GM21576 (cell line): ENCODE measurements at regions not wholly inside any gene's neighbourhood (a gene's known extent, or its start where the extent isn't known, plus 50 kb on each side); places are given as distances from the start of the nearest gene placed in this dataset.
"Not testable (repeated sequence)": the region's sequence is repeated elsewhere in the genome, so short reads cannot be mapped to it uniquely, and the experiment has no call there.

Experiments used
- ATAC-seq: cut with Tn5 transposase; IDR thresholded peaks from one replicate; pipeline ENCODE4 v1.9.1; 2021; ENCODE audit warnings: mild to moderate bottlenecking, moderate library complexity; ENCODE audit not compliant: unreplicated experiment

DNA sequence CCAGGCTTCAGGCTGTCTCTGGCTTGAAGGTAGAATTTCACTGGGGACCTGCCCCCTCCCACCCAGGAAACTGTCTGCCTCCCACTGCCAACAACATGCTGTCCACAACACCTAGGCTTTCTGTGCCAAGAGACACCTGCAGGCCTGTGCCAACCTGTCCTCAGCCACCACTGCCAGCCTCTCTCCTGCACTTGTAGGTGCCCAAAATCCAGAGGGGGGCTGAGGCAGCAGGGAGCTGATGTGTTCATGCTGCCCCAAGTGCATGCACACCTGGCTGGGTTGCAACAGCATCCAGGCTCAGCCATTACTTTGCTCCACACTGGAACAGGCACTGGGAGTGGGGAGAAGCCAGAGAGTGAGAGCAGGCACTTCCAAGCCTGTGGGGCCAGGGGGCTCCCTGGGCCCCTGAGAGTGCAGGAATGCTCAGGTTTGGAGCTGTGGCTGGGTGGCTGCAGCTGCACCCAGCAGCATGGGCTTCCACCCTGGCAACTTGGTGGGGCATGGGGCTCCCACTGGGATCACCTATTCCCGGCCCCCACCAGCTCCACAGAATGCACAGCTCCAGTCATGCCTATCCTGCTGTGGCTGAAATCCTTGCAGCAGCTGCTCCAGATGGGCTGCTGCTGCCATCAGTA is 218.1 kb upstream of the OBI1 start:
- no peak for ATAC-seq

DNA sequence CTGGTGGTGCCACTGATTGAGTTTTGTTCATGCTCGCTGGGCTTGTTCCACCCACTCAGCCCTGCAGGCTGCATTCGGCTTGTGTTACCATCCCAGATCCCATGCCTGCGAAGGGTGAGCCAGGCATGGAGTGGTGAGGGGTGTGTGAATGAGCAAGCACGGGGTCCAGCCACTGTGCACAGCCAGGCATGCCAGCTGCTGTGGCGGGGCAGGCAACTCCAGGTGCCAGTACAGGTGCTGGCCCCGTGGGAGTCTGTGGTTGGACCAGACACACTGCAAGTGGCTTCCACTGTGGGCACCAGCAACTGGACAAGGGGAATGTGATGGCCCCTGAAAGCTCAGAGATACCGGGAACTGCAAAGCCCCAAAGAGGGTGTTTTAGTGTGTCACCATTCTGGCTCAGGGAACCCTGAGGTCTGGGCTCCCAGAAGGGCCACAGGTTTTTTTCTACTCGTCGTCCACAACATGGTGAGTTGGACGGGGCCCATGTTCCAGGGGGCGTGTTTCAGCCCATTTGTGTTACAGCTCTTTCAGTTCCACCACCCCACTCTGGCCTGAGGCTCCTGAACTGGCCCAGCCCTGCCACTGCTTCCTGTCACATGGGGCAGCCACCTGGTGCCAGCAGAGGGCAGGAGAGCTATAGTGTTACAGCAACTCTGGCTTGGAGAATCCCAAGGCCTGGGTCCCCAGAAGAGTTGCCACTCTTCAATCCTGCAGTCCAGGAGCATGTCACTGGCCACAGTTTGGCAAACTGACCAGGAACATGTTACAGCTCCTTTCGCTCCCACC is 217.0 kb upstream of the OBI1 start:
- peak; percentile 91 for ATAC-seq

DNA sequence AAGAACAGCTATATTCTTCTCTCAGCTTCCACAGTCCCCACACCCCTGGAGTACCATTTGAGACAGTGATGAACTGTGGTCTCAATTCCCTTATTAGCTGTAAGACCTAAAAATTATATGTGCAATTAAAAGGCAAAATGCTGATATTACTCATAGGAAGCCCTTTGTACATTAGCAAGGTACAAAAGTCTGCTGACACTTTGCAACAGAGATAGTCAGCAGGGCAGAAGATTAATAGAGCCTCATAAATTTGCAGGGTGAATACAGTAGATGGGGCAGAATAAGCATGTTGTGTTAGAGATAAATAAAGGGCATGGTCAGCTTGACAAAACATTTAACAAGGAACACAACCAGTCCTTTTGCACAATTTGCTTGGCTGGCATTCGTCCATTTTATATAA is 210.0 kb upstream of the OBI1 start:
- ATAC-seq, result no peak

DNA sequence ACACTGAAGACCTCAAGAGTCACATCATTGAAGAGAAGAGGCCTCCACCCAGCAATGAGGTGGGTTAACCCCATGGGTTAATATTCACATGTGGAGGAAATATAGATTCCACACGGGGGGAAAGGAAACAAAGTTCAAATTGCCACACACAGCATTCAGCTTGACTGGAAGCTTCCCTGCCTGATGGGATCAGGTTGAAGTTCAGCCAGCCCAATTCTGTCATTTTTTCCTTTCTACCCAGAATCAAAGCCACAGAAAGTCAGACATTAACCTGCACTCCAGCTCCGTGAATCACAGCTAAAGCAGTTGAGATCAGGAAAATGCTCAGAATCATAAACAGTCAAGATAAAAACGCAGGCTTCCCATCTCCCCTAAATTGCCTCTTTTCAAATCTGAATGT is 208.7 kb upstream of the OBI1 start:
- no peak for ATAC-seq

DNA sequence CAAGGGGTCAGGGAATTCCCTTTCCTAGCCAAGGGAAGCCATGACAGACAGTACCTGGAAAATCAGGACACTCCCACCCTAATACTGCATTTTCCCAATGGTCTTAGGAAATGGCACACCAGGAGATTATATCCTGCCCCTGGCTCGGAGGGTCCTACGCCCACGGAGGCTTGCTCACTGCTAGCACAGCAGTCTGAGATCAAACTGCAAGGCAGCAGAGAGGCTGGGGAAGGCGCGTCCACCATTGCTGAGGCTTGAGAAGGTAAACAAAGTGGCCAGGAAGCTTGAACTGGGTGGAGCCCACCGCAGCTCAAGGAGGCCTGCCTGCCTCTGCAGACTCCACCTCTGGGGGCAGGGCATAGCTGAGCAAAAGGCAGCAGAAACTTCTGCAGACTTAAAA is 207.1 kb upstream of the OBI1 start:
- not testable (repeated sequence) for ATAC-seq

DNA sequence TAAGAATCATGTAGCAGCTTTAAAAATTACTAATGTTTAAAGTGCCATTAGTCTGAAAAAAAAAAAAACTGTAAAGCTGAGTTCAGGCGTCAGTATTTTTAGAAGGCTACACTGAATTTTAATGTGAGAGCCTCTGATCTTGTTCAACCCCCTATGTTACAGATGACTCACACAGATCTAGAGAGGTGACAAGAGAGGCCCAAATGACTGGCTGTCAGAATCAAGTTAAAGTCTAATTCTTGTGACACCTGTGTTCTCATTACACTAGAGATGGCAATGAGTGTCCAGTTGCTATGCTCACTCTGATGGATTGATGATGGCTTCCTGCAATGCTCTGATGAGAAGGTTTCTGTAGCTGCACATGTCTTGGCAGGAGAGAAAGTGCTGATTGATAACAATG is 203.5 kb upstream of the OBI1 start:
- ATAC-seq, result no peak

DNA sequence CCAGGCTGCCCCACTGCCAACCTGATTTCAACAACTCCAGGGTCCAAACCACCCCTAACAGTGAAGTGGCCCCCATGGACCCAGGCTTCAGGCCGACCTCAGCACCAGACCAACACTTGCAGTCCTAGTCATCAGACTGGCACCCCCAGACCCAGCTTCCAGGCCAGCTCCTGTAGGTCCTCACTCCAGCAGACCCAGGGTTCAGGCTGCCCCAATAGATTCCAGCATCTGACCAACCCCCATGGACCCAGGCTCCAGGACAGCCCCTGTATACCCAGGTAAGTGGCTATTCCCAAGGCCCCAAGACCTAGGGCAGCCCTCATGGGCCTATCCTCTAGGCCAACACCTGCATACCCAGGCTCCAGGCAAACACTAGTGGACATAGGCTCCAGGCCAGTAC is 193.8 kb upstream of the OBI1 start:
- ATAC-seq, result no peak

DNA sequence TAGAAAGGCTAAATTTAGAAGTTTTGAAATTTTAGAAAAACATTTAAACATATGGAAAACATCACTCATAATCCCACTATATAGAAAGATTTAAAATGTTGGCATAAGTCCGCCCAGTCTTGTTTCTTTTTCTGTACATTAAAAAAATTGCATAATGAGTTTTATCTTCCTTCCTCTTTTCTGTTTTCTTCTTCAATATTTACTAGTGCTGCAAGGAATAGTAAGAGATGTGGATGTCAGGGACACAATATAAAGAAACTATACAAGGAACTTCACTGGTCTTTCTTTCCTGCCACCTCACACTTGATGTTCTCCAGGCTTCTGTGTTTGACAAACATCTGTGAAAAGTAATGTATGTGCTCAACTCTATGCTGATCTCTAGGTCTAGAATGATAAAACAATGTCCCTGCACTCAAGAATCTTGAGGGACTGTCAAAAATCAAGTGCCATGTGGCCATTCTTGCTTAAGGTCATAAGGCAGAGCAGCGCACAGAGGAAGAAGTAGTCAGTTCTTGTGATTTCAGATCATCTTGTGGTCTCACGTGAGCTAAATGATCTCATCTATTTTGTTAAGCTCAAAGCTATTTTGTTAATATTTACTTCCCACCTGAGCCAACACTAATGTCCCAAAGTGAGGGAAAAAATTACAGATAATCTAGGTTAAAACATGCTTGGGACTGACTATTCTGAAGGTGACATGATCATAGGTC is 186.9 kb upstream of the OBI1 start:
- no peak for ATAC-seq

DNA sequence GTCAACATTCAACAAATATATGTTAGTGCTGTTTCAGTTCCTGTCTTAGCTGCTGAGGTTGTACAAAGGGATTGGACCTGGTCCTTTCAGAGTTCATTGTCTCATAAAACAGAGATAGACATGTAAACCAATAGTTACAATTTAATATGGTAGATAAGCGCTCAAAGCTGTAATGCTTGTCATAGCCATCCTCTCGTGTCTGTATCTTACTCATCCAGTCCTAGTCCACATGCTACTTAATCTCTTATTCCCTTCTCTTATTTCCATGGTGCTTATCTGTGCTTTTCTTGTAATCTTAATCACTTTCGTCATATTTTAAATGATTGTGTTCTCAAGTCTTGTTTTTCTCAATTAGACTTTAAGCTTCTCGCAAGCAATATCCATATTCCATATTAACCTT is 185.2 kb upstream of the OBI1 start:
- no peak for ATAC-seq

DNA sequence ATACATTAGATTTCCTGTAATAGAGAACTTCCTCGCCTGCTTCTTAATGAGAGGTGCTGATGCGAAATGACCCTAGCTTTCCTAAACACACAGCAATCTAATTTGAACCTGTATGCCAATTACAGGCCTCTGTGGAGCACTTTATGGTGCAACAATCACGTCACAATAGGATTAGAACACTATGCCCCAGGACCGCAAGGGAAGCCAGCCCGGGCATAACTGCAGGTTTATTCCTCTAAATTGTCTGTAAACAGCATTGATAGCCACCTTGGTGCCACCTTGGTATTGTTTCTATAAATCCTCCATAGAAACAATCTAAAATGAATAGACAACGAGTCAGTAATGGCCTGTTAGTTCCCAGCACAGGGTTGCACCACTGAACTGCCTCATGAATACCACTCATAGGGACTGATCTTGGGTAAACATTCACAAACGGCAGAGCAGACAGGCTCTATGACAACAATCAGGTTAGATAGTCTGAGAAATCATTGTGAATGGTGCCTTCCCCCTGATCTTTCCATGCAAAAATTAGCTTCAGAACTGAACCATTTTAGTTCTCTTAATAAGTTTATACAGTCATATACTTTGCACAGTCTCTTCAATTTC is 182.5 kb upstream of the OBI1 start:
- no peak for ATAC-seq

DNA sequence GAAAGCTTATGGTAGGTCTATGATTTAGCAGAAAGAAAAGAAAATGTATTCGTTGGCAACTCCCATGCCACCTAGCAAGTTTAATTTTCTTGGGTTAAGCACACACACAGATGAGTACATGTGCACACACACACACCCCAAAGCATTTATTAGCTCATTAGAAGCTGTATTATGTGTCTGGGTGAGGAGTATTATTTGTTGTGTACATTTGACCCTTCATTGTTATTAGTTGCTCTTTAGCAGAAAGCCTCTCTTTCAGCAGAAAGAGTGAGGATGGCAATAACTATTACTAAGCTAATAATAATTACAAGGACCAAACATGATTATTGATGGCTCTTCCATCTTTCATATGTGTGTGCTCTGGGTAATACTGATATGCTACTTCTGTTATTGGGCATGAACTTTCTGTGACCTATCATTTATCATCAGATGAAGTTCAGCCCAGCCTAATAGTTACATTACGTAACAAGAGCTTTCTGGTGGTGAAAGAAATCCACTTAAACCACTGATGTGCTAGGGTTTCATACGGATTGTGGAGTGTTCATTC is 177.4 kb upstream of the OBI1 start:
- ATAC-seq, result no peak

DNA sequence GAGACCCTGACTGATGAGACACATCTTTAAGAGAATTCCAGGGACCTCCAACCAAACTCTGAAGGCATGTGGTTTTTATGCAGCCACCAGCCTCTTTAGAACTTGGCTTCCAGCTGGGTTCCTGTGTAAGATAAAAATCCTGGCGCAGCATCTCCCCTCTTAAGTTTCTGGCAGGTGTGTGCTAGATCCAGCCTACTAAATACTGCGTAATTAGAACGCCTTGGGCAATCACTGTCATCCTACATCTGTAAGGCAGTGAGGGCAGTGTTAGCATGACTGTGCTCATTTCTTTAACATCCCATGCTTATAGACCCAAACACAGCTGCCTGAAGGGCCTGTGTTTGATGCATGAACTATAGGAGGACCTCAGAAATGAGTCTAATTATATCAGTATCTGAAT is 173.5 kb upstream of the OBI1 start:
- no peak for ATAC-seq

DNA sequence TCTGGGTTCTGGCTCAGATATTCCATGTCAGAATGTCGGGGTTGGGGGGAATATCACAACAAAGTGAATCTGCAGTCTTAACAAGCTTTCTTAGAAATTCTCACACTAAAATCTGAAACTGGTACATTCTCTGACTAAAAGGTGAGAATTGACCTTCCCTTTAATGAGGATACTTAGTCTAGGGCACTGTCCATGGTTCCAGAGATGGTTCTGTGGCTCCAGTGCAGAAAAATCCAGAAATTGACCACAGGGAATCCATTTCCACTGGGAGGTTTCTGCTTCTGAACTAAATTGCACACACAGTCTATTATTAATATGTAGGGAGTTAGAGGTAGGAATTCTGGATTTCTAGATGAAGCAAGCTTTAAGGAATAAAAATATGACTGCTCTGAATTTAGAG is 171.6 kb upstream of the OBI1 start:
- no peak for ATAC-seq

DNA sequence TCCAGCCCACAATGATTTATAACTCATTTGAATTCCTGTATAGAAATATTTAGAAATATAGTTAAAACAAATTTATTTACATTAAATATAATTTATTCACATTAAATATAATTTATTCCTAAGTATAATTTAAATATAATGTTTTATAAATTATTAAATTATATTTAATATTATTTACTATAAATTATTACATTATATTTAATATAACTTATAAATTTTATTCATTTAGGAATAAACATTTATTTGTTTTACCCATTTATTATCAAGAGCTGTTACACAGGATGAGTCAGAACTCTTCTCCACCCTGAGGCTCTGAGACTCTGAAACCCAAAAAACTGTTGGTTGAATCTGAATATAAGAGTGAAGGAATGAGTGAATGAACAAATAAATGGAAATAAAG is 170.9 kb upstream of the OBI1 start:
- no peak for ATAC-seq

DNA sequence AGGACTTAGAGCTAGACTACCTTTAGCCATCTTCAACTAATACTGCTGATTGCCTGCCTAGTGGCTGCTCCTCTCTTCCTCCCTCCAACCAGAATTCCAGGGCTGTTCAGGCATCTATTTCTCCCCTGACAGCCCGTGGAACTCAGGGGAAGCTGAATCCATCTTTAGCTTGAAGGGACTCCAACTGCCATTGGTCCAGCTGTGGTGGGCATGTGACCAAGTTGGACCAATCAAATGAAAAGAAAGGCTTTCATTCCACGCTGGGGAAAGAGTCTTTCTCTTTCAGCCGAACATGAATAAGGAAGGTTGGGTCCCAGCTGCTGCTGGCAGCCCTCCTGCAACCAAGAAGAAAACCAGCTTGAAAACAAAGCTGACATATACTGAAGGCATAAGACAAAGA is 168.5 kb upstream of the OBI1 start:
- ATAC-seq, result no peak

DNA sequence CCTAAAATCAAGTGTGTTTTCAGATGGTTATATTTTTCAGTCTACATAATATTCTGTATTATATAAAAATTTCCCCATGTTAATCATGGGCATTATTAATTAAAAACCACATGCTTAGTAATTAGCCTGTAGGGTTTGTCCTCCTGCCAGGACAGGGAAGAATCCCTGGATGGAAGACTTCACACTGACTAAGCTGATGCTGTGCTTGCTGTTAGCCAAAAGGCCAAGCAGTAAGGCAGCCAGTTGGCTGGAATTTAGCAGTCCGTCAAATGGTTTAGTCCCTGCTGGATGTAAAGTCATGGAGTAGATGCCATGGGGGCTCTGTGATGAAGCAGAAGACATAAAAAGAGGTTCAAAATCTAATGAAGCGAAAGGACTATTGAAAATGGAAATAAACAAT is 168.0 kb upstream of the OBI1 start:
- ATAC-seq, result no peak

DNA sequence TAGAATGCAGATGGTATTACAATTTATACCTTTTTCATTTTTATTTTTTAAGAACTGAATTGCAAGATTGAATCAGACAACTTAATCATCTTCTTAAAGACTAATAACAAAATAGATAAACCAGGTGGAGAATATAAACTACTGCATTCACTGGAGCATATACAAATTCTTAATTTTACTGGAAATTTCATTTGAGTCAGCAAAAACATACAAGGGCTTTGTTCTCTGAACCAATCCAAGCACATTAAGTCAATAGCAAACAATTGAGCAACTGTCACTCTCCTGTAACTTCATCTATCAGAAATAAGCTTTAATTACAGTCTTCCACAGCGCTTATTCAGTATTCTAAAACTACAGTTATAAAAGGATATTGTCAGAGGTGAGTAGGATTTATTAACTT is 167.4 kb upstream of the OBI1 start:
- ATAC-seq, result no peak

DNA sequence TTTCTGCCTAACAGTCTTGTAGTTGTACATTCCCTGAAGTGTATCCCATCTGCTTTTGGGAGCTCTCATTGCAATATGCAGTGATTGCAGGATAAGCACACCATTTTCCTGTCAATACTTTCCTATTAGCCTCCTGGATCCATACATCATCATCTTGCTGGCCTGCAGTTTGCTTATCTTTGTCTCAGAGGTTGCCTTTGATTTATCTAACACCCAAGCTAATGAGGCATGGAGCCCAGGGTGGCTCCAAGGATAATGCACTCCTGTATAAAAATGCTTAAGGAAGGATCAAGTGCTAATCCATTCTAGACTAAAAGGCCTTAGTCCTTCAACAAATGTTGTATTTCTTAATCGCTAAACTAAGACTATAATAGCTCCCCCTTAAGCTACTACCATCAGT is 161.6 kb upstream of the OBI1 start:
- ATAC-seq, result no peak

DNA sequence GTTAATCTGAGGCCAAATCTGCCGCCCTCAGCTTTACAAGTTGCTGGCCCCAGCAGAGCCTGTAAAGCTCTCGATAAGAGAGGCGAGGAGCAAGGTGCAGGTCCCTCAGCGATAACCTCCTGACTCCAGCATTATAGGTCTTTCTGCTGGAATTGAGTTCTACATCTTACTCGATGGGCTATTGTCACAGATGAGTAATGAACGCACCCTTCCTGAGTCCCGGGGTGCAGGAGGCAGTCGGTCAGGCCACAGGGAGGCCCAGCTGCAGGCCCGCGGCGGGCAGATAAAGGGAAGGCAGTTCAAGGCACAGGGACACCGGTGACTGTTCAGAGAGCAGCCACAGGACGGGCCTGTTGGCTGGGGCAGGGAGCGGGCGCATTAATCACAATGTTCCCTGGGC is 157.6 kb upstream of the OBI1 start:
- no peak for ATAC-seq

DNA sequence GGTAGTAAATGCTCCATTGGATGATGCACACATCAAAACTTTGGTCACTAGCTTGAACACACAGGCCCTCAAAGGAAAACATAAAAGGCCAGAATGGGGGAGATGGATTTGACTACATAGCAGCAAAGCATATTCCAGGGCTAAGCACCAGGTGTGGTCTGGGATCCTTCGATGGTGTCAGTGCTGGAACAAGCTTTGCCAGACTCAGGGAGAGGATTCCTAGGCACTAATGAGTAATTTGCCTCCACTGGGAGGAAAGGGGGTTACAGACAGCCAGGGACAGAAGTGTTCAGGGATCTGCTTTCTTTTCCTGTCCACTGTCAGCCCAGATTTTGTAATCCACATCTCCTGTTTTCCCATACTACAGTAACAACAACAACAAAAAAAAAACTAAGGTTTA is 157.2 kb upstream of the OBI1 start:
- ATAC-seq, result no peak

DNA sequence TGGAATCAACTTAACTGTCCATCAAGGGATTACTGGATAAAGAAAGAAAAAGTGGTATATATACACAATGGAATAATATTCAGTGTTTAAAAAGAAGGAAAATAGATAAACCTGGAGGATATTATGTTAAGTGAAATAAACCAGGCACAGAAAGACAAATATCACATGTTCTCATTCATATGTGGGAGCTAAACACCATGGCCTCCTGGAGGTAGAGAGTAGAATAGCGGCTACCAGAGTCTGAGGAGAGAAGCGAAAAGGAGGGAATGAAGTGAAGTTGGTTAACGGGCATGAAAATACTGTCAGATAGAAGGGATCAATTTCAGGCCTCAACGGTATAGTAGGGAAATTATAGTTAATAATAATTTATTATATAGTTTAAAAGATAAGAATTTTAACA is 147.5 kb upstream of the OBI1 start:
- ATAC-seq, result no peak

DNA sequence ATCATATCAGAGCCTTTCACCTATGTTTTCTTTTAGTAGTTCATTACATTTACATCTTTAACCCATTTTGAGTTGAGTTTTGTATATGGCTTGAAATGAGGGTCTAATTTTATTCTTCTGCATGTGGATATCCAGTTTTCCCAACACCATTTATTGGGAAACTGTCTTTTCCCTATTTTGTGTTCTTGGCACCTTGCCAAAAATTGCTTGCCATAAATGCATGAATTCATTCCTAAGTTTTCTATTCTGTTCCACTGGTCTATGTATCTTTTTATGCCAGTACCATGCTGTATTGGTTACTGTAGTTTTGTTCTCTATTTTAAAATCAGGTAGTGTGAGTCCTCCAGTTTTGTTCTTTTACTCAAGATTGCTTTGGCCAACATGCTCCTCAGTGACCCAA is 144.0 kb upstream of the OBI1 start:
- no peak for ATAC-seq
